ENCODE measurements at regions not wholly inside any gene's neighbourhood (a gene's known extent, or its start where the extent isn't known, plus 50 kb on each side); places are given as distances from the start of the nearest gene placed in this dataset.

DNA sequence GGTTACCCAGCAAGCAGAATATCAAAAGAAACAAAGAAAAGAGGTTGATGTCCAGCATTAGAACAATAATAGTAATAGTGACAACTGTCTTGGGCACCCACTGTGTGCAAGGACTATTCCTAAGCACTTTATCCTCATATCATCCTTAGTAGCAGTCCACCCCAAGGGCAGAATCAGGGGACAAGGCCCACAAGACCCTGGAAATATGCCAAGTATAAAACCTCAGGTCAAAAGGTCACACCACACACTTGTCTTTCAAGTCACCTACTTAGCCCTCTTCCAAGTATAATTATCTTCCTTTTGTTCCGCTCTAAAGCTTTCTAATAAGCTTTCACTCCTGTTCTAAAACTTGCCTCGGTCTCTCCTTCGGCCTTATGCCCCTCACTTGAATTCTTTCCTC, 124.0 kb upstream of the STT3B start:
- Histone ChIP-seq H3K27ac (no peak overlapping the region), H3K36me3 (no peaks in the 10 kb centered on the region), H3K4me1 (no peaks in the 10 kb centered on the region), H3K27me3 (no peaks in the 10 kb centered on the region), H3K4me3 (no peak overlapping the region), H3K9ac (ENCODE audit: low read depth in 2 of 2, low read length in 2 of 2) (no peak overlapping the region), H3K9me3 (no peaks in the 10 kb centered on the region)
- DNase-seq: no peak
- intact Hi-C loops (cut with DNase I): no loop called here
- TF ChIP-seq, protein P1, sequence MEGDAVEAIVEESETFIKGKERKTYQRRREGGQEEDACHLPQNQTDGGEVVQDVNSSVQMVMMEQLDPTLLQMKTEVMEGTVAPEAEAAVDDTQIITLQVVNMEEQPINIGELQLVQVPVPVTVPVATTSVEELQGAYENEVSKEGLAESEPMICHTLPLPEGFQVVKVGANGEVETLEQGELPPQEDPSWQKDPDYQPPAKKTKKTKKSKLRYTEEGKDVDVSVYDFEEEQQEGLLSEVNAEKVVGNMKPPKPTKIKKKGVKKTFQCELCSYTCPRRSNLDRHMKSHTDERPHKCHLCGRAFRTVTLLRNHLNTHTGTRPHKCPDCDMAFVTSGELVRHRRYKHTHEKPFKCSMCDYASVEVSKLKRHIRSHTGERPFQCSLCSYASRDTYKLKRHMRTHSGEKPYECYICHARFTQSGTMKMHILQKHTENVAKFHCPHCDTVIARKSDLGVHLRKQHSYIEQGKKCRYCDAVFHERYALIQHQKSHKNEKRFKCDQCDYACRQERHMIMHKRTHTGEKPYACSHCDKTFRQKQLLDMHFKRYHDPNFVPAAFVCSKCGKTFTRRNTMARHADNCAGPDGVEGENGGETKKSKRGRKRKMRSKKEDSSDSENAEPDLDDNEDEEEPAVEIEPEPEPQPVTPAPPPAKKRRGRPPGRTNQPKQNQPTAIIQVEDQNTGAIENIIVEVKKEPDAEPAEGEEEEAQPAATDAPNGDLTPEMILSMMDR (IDR thresholded peaks at IDR 0.05): no peak

DNA sequence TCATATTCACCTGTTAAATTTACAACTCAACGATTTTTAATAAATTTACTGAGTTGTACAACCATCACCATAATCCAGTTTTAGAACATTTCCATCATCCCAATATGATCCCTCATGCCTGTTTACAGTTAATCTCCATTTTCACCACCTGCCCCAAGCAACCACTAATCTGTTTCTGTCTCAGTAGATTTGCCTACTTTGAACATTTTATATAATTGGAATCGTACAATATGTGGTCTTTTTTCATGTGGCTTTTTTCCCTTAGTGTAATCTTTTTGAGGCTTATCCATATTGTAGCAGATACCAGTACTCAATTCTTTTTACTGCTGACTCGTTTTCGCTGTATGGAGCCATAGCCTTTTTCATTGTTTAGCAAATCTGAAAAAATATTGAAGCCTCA, 123.3 kb upstream of the STT3B start:
- intact Hi-C loops (cut with DNase I): no loop called here
- Histone ChIP-seq H3K27ac (no peak overlapping the region), H3K9me3 (no peaks in the 10 kb centered on the region), H3K36me3 (no peaks in the 10 kb centered on the region), H3K9ac (ENCODE audit: low read depth in 2 of 2, low read length in 2 of 2) (no peak overlapping the region), H3K27me3 (no peaks in the 10 kb centered on the region), H3K4me3 (no peak overlapping the region), H3K4me1 (no peaks in the 10 kb centered on the region)
- no peak for DNase-seq
- TF ChIP-seq, protein P1 (IDR thresholded peaks at IDR 0.05): no peak

DNA sequence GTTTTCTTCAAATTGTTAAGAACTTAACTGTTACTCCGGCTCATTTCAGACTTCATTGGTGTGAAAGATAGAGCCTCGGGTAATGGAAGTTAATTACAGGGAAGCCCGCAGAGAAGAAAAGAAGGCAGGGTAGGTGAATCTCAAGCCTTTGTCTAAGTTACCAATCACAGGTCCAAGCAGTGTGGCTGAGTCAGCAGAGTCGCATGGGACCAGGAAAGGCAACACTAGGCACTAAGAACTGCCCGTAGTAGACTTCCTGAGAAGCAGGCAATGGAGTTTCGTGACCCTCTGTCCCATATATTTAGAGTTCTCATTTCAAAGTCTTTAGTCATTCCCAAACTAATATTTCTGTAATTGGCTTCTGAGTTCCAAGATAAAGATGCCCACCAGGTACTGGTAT, 122.9 kb upstream of the STT3B start:
- Histone ChIP-seq H3K27me3 (no peaks in the 10 kb centered on the region), H3K9me3 (no peaks in the 10 kb centered on the region), H3K9ac (ENCODE audit: low read depth in 2 of 2, low read length in 2 of 2) (no peak overlapping the region), H3K4me3 (no peak overlapping the region), H3K36me3 (no peaks in the 10 kb centered on the region), H3K4me1 (no peaks in the 10 kb centered on the region), H3K27ac (no peak overlapping the region)
- intact Hi-C loops (cut with DNase I): no loop called here
- TF ChIP-seq, protein P1 (IDR thresholded peaks at IDR 0.05): no peak
- DNase-seq: no peak

DNA sequence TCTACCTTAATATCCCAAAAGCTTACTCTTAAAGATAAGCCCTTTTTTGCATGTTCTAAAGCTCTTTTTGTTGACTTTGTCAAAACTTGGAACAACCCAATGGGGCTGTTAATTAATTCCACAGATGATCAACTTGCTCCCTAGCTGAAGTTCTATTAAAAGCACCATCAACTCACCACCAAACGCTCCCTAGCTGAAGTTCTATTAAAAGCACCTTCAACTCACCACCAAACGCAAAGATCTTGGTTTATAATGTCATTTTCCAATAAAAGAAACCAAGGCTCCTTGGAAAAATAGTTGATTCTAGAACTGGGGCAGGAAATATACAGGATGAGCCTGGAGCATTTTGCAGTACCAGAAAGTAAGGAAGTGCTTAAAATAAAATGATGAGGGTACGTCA, 122.3 kb upstream of the STT3B start:
- no peak overlapping the region for H3K4me3 ChIP-seq
- intact Hi-C loops (cut with DNase I): no loop called here
- H3K9ac ChIP-seq (ENCODE audit: low read depth in 2 of 2, low read length in 2 of 2): no peak overlapping the region
- no peaks in the 10 kb centered on the region for H3K9me3 ChIP-seq
- H3K27ac ChIP-seq: no peak overlapping the region
- H3K36me3 ChIP-seq: no peaks in the 10 kb centered on the region
- DNase-seq: no peak
- no peaks in the 10 kb centered on the region for H3K27me3 ChIP-seq
- TF ChIP-seq, protein P1 (IDR thresholded peaks at IDR 0.05): no peak
- no peaks in the 10 kb centered on the region for H3K4me1 ChIP-seq

DNA sequence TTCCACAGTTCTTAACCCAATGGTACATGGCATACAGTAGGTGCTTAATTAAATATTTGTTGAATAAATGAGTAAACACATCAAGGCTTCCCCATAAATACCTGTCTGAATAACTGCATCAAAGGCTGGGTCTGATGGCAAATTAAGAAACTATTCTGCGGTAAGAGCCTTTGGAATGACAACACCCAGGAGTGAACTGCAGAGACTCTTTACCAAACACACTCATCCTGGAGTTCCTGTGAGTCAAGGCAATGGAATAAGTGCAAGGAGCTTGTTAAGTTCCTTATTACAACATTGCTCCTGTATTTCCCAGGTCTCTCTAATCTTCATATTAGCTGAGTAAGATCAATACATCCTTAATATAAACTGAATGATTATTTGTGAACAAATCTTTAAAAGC, 119.9 kb upstream of the STT3B start:
- Histone ChIP-seq H3K4me3 (no peak overlapping the region), H3K4me1 (no peaks in the 10 kb centered on the region), H3K36me3 (no peaks in the 10 kb centered on the region), H3K9ac (ENCODE audit: low read depth in 2 of 2, low read length in 2 of 2) (no peak overlapping the region), H3K9me3 (no peaks in the 10 kb centered on the region), H3K27ac (no peak overlapping the region), H3K27me3 (no peaks in the 10 kb centered on the region)
- DNase-seq: no peak
- TF ChIP-seq, protein P1 (IDR thresholded peaks at IDR 0.05): no peak
- intact Hi-C loops (cut with DNase I): no loop called here

DNA sequence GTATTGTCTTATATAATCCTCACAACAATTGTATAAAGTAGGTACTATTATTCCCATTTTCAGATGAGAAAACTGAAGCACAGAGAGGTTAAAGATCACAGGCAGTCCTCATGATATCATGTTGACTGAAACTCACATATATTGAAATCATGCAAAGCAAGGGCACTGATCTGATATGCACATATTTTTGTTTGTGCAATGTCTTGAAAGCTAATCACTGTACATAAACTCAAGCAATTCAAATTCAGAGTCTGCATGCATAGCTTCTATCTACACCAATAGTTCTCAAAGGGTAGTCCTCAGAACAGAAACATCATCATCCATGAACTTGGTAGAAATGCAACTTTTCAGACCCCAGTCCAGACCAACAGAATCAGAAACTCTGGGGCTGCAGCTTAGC, 119.2 kb upstream of the STT3B start:
- Histone ChIP-seq H3K27me3 (no peaks in the 10 kb centered on the region), H3K9me3 (no peaks in the 10 kb centered on the region), H3K4me1 (no peaks in the 10 kb centered on the region), H3K27ac (no peak overlapping the region), H3K4me3 (no peak overlapping the region), H3K36me3 (no peaks in the 10 kb centered on the region), H3K9ac (ENCODE audit: low read depth in 2 of 2, low read length in 2 of 2) (no peak overlapping the region)
- TF ChIP-seq, protein P1 (IDR thresholded peaks at IDR 0.05): no peak
- intact Hi-C loops (cut with DNase I): no loop called here
- DNase-seq: no peak
